ENCODE measurements at regions not wholly inside any gene's neighbourhood (a gene's known extent, or its start where the extent isn't known, plus 50 kb on each side); places are given as distances from the start of the nearest gene placed in this dataset.
A peak's percentile ranks its signal among the peaks of the same experiment; 100 is the strongest.

GRCh38 chr12:23455283-23455682 is 494.2 kb downstream of the SOX5 start:
- Histone ChIP-seq H3K4me3 (ENCODE audit: low read length) (no peak overlapping the region), H3K36me3 (ENCODE audit: control insufficient read depth, insufficient read depth, low read length) (no peaks in the 10 kb centered on the region), H3K9ac (ENCODE audit: low read length) (no peak overlapping the region), H3K27me3 (ENCODE audit: insufficient read depth, low read length, poor library complexity) (no peaks in the 10 kb centered on the region), H3K79me1 (ENCODE audit: low read length) (no peaks in the 10 kb centered on the region), H2BK15ac (replicated peaks; ENCODE audit: low read depth) (no peak overlapping the region), H3K79me2 (ENCODE audit: control insufficient read depth, insufficient read depth, low read length) (no peaks in the 10 kb centered on the region), H3K27ac (ENCODE audit: low read depth, low read length) (no peak overlapping the region), H2BK120ac (ENCODE audit: low read depth, low read length) (no peak overlapping the region), H4K8ac (ENCODE audit: low read depth, low read length) (no peak overlapping the region), H3K56ac (ENCODE audit: low read length) (no peak overlapping the region), H3K23ac (ENCODE audit: low read length) (no peak overlapping the region), H2AK5ac (ENCODE audit: low read length) (no peak overlapping the region), H2BK5ac (ENCODE audit: low read length) (no peak overlapping the region), H3K4me1 (ENCODE audit: control insufficient read depth, low read depth, low read length) (no peaks in the 10 kb centered on the region), H3K4me2 (ENCODE audit: low read length) (no peak overlapping the region), H3K4ac (ENCODE audit: low read depth, low read length) (no peak overlapping the region), H4K5ac (ENCODE audit: low read length) (no peak overlapping the region), H3K18ac (ENCODE audit: low read length) (no peak overlapping the region)
- peak; percentile 25 for DNase-seq
- WGBS (ENCODE audit: extremely low coverage, insufficient coverage, low lambda C conversion rate), result no CpG with 5 or more reads among the region's 2 CpGs

GRCh38 chr12:23458640-23459039 is 490.8 kb downstream of the SOX5 start:
- H3K4ac ChIP-seq (ENCODE audit: low read depth, low read length), result no peak overlapping the region
- no peak overlapping the region for H3K27ac ChIP-seq (ENCODE audit: low read depth, low read length)
- H4K8ac ChIP-seq (ENCODE audit: low read depth, low read length), result no peak overlapping the region
- no peaks in the 10 kb centered on the region for H3K4me1 ChIP-seq (ENCODE audit: control insufficient read depth, low read depth, low read length)
- H2AK5ac ChIP-seq (ENCODE audit: low read length), result no peak overlapping the region
- H3K23ac ChIP-seq (ENCODE audit: low read length), result no peak overlapping the region
- no peaks in the 10 kb centered on the region for H3K79me2 ChIP-seq (ENCODE audit: control insufficient read depth, insufficient read depth, low read length)
- no CpG with 5 or more reads among the region's 2 CpGs for WGBS (ENCODE audit: extremely low coverage, insufficient coverage, low lambda C conversion rate)
- no peak overlapping the region for H2BK5ac ChIP-seq (ENCODE audit: low read length)
- no peak overlapping the region for H3K18ac ChIP-seq (ENCODE audit: low read length)
- DNase-seq, result no peak
- H3K36me3 ChIP-seq (ENCODE audit: control insufficient read depth, insufficient read depth, low read length), result no peaks in the 10 kb centered on the region
- no peak overlapping the region for H2BK120ac ChIP-seq (ENCODE audit: low read depth, low read length)
- H3K4me2 ChIP-seq (ENCODE audit: low read length), result no peak overlapping the region
- no peaks in the 10 kb centered on the region for H3K79me1 ChIP-seq (ENCODE audit: low read length)
- H3K56ac ChIP-seq (ENCODE audit: low read length), result no peak overlapping the region
- H3K9ac ChIP-seq (ENCODE audit: low read length), result no peak overlapping the region
- no peak overlapping the region for H4K5ac ChIP-seq (ENCODE audit: low read length)
- H3K27me3 ChIP-seq (ENCODE audit: insufficient read depth, low read length, poor library complexity), result no peaks in the 10 kb centered on the region
- H2BK15ac ChIP-seq (replicated peaks; ENCODE audit: low read depth), result no peak overlapping the region
- no peak overlapping the region for H3K4me3 ChIP-seq (ENCODE audit: low read length)

DNA sequence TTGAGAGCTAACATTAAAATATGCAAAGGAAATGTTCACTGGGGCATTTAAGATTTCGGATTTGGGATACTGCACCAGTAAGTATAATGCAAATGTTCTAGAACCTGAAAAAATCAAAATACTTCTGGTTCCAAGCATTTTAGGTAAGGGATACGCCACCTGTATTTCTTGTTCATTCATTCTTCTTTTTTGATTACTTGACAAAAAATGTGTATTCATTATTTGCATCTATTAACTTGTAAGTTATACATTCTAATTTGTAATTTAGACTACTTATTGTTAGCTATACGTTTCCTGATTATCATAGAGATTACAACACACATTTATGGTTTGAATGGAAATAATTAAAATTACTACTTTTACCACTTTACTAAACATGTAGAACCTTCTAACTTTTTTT is 486.9 kb downstream of the SOX5 start:
- no CpG with 5 or more reads among the region's 3 CpGs for WGBS (ENCODE audit: extremely low coverage, insufficient coverage, low lambda C conversion rate)
- Histone ChIP-seq H2AK5ac (ENCODE audit: low read length) (no peak overlapping the region), H3K4me3 (ENCODE audit: low read length) (no peak overlapping the region)

GRCh38 chr12:23463172-23463571 is 486.3 kb downstream of the SOX5 start:
- Histone ChIP-seq H3K4ac (ENCODE audit: low read depth, low read length) (no peak overlapping the region), H2AK5ac (ENCODE audit: low read length) (no peak overlapping the region), H4K5ac (ENCODE audit: low read length) (no peak overlapping the region), H2BK5ac (ENCODE audit: low read length) (no peak overlapping the region), H3K23ac (ENCODE audit: low read length) (no peak overlapping the region), H2BK15ac (replicated peaks; ENCODE audit: low read depth) (no peak overlapping the region), H3K18ac (ENCODE audit: low read length) (no peak overlapping the region), H3K27me3 (ENCODE audit: insufficient read depth, low read length, poor library complexity) (no peaks in the 10 kb centered on the region), H3K4me2 (ENCODE audit: low read length) (no peak overlapping the region), H3K4me3 (ENCODE audit: low read length) (no peak overlapping the region), H3K9ac (ENCODE audit: low read length) (no peak overlapping the region), H4K8ac (ENCODE audit: low read depth, low read length) (no peak overlapping the region), H3K4me1 (ENCODE audit: control insufficient read depth, low read depth, low read length) (no peaks in the 10 kb centered on the region), H2BK120ac (ENCODE audit: low read depth, low read length) (no peak overlapping the region), H3K56ac (ENCODE audit: low read length) (no peak overlapping the region), H3K79me2 (ENCODE audit: control insufficient read depth, insufficient read depth, low read length) (no peaks in the 10 kb centered on the region), H3K36me3 (ENCODE audit: control insufficient read depth, insufficient read depth, low read length) (no peaks in the 10 kb centered on the region), H3K79me1 (ENCODE audit: low read length) (no peaks in the 10 kb centered on the region), H3K27ac (ENCODE audit: low read depth, low read length) (no peak overlapping the region)
- no CpG with 5 or more reads among the region's 1 CpG for WGBS (ENCODE audit: extremely low coverage, insufficient coverage, low lambda C conversion rate)
- no peak for DNase-seq

More for the DNA sequence above, 486.9 kb downstream of the SOX5 start:
- Histone ChIP-seq H4K8ac (ENCODE audit: low read depth, low read length) (no peak overlapping the region), H3K4me2 (ENCODE audit: low read length) (no peak overlapping the region), H3K56ac (ENCODE audit: low read length) (no peak overlapping the region), H3K4ac (ENCODE audit: low read depth, low read length) (no peak overlapping the region), H3K4me1 (ENCODE audit: control insufficient read depth, low read depth, low read length) (no peaks in the 10 kb centered on the region), H3K23ac (ENCODE audit: low read length) (no peak overlapping the region), H4K5ac (ENCODE audit: low read length) (no peak overlapping the region), H3K79me1 (ENCODE audit: low read length) (no peaks in the 10 kb centered on the region), H2BK5ac (ENCODE audit: low read length) (no peak overlapping the region), H3K79me2 (ENCODE audit: control insufficient read depth, insufficient read depth, low read length) (no peaks in the 10 kb centered on the region), H2BK15ac (replicated peaks; ENCODE audit: low read depth) (no peak overlapping the region), H2BK120ac (ENCODE audit: low read depth, low read length) (no peak overlapping the region), H3K27me3 (ENCODE audit: insufficient read depth, low read length, poor library complexity) (no peaks in the 10 kb centered on the region), H3K27ac (ENCODE audit: low read depth, low read length) (no peak overlapping the region), H3K18ac (ENCODE audit: low read length) (no peak overlapping the region), H3K9ac (ENCODE audit: low read length) (no peak overlapping the region), H3K36me3 (ENCODE audit: control insufficient read depth, insufficient read depth, low read length) (no peaks in the 10 kb centered on the region)
- DNase-seq, result no peak

DNA sequence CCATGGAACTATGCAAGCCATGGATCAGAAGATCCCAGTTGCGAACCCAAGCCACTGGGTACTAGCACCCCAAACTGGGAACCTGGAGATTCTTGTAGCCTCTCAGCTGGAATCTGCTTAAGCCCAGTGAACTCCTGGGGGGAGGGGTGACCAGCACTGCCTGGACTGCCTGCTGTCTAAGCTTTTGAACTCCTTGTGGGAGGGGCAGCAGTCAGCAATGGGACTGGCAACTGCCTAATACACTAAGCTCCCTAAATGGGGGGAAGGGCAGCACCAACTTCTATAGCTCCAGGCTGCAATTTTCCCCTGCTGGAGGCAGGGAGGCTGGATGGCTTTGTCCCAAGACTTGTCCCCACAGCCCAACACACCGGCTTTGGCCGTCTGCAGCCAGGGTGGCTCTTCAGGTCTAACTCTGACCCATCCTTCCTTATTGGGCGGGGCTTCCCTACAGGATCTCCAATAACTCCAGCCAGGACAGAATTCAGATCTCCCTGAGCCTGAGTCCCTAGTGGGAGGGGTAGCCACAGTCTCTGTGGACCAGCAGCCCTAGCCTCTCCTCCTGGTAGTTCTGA is 485.1 kb downstream of the SOX5 start:
- no peak overlapping the region for H4K8ac ChIP-seq (ENCODE audit: low read depth, low read length)
- H3K9ac ChIP-seq (ENCODE audit: low read length), result no peak overlapping the region
- no peaks in the 10 kb centered on the region for H3K36me3 ChIP-seq (ENCODE audit: control insufficient read depth, insufficient read depth, low read length)

GRCh38 chr12:23472329-23472971 is 477.0 kb downstream of the SOX5 start:
- H4K5ac ChIP-seq (ENCODE audit: low read length), result no peak overlapping the region
- no peak overlapping the region for H3K56ac ChIP-seq (ENCODE audit: low read length)
- H3K36me3 ChIP-seq (ENCODE audit: control insufficient read depth, insufficient read depth, low read length), result no peaks in the 10 kb centered on the region
- peak overlapping the region; percentile 18 for H3K23ac ChIP-seq (ENCODE audit: low read length)
- no peak overlapping the region for H2AK5ac ChIP-seq (ENCODE audit: low read length)
- no peaks in the 10 kb centered on the region for H3K79me2 ChIP-seq (ENCODE audit: control insufficient read depth, insufficient read depth, low read length)
- H3K4me2 ChIP-seq (ENCODE audit: low read length), result no peak overlapping the region
- H3K27ac ChIP-seq (ENCODE audit: low read depth, low read length), result no peak overlapping the region
- H4K8ac ChIP-seq (ENCODE audit: low read depth, low read length), result no peak overlapping the region
- no peak overlapping the region for H3K4me3 ChIP-seq (ENCODE audit: low read length)
- peak overlapping the region; percentile 6 for H3K18ac ChIP-seq (ENCODE audit: low read length)
- H2BK120ac ChIP-seq (ENCODE audit: low read depth, low read length), result no peak overlapping the region
- no peaks in the 10 kb centered on the region for H3K27me3 ChIP-seq (ENCODE audit: insufficient read depth, low read length, poor library complexity)
- H3K9ac ChIP-seq (ENCODE audit: low read length), result no peak overlapping the region
- DNase-seq, result peak; percentile 28
- H2BK15ac ChIP-seq (replicated peaks; ENCODE audit: low read depth), result no peak overlapping the region
- WGBS (ENCODE audit: extremely low coverage, insufficient coverage, low lambda C conversion rate), result no CpG with 5 or more reads among the region's 5 CpGs
- no peaks in the 10 kb centered on the region for H3K4me1 ChIP-seq (ENCODE audit: control insufficient read depth, low read depth, low read length)
- no peaks in the 10 kb centered on the region for H3K79me1 ChIP-seq (ENCODE audit: low read length)
- no peak overlapping the region for H3K4ac ChIP-seq (ENCODE audit: low read depth, low read length)
- peak overlapping the region; percentile 49 for H2BK5ac ChIP-seq (ENCODE audit: low read length)

More for the DNA sequence above, 485.1 kb downstream of the SOX5 start:
- no peak overlapping the region for H2BK120ac ChIP-seq (ENCODE audit: low read depth, low read length)
- no peak overlapping the region for H4K5ac ChIP-seq (ENCODE audit: low read length)
- WGBS (ENCODE audit: extremely low coverage, insufficient coverage, low lambda C conversion rate), result no CpG with 5 or more reads among the region's 4 CpGs
- H3K4me2 ChIP-seq (ENCODE audit: low read length), result no peak overlapping the region
- H3K56ac ChIP-seq (ENCODE audit: low read length), result no peak overlapping the region
- H3K4ac ChIP-seq (ENCODE audit: low read depth, low read length), result no peak overlapping the region
- H3K4me3 ChIP-seq (ENCODE audit: low read length), result no peak overlapping the region
- no peak overlapping the region for H2BK5ac ChIP-seq (ENCODE audit: low read length)
- no peak overlapping the region for H3K18ac ChIP-seq (ENCODE audit: low read length)
- H2BK15ac ChIP-seq (replicated peaks; ENCODE audit: low read depth), result no peak overlapping the region
- H3K79me1 ChIP-seq (ENCODE audit: low read length), result no peaks in the 10 kb centered on the region
- H3K23ac ChIP-seq (ENCODE audit: low read length), result no peak overlapping the region
- peak overlapping the region; percentile 28 for H3K27ac ChIP-seq (ENCODE audit: low read depth, low read length)
- H3K4me1 ChIP-seq (ENCODE audit: control insufficient read depth, low read depth, low read length), result no peaks in the 10 kb centered on the region
- DNase-seq, result peak; percentile 15
- H3K79me2 ChIP-seq (ENCODE audit: control insufficient read depth, insufficient read depth, low read length), result no peaks in the 10 kb centered on the region
- H3K27me3 ChIP-seq (ENCODE audit: insufficient read depth, low read length, poor library complexity), result no peaks in the 10 kb centered on the region
- H2AK5ac ChIP-seq (ENCODE audit: low read length), result no peak overlapping the region

Measured in mesendoderm (in vitro differentiated cells).